ENCODE measurements at regions not wholly inside any gene's neighbourhood (a gene's known extent, or its start where the extent isn't known, plus 50 kb on each side); places are given as distances from the start of the nearest gene placed in this dataset.
A peak's percentile ranks its signal among the peaks of the same experiment; 100 is the strongest.

- no peak overlapping the region for H3K27ac Mint-ChIP-seq (ENCODE audit: unreplicated experiment)
- no peaks in the 10 kb centered on the region for H3K27me3 Mint-ChIP-seq (ENCODE audit: unreplicated experiment)
- no peak for DNase-seq (ENCODE audit: extremely low spot score, unreplicated experiment)
- H3K36me3 Mint-ChIP-seq (ENCODE audit: unreplicated experiment) = no peaks in the 10 kb centered on the region
- no peaks in the 10 kb centered on the region for H3K9me3 Mint-ChIP-seq (ENCODE audit: unreplicated experiment)
- no peak for TF ChIP-seq CTCF (IDR thresholded peaks at IDR 0.05)
- no peak overlapping the region for H3K4me3 Mint-ChIP-seq (ENCODE audit: unreplicated experiment)
- H3K4me1 Mint-ChIP-seq (ENCODE audit: unreplicated experiment) = peaks cover 45% of the 10 kb centered on the region
Measured at GRCh38 chr2:71790226-71791060, 337.1 kb downstream of the DYSF start.

- Mint-ChIP-seq H3K27ac (ENCODE audit: unreplicated experiment) (no peak overlapping the region), H3K4me3 (ENCODE audit: unreplicated experiment) (no peak overlapping the region), H3K36me3 (ENCODE audit: unreplicated experiment) (no peaks in the 10 kb centered on the region), H3K27me3 (ENCODE audit: unreplicated experiment) (no peaks in the 10 kb centered on the region), H3K4me1 (ENCODE audit: unreplicated experiment) (peaks cover 44% of the 10 kb centered on the region), H3K9me3 (ENCODE audit: unreplicated experiment) (no peaks in the 10 kb centered on the region)
- DNase-seq (ENCODE audit: extremely low spot score, unreplicated experiment) = peak; percentile 21
- TF ChIP-seq CTCF (IDR thresholded peaks at IDR 0.05) = no peak
Measured at GRCh38 chr2:71789556-71790204, 336.3 kb downstream of the DYSF start.

- H3K27ac Mint-ChIP-seq (ENCODE audit: unreplicated experiment) = no peak overlapping the region
- DNase-seq (ENCODE audit: extremely low spot score, unreplicated experiment) = peak; percentile 54
- H3K9me3 Mint-ChIP-seq (ENCODE audit: unreplicated experiment) = no peaks in the 10 kb centered on the region
- H3K4me3 Mint-ChIP-seq (ENCODE audit: unreplicated experiment) = no peak overlapping the region
- H3K27me3 Mint-ChIP-seq (ENCODE audit: unreplicated experiment) = no peaks in the 10 kb centered on the region
- H3K4me1 Mint-ChIP-seq (ENCODE audit: unreplicated experiment) = peaks cover 42% of the 10 kb centered on the region
- TF ChIP-seq CTCF (IDR thresholded peaks at IDR 0.05) = no peak
- no peaks in the 10 kb centered on the region for H3K36me3 Mint-ChIP-seq (ENCODE audit: unreplicated experiment)
Measured at GRCh38 chr2:71788601-71789240, 335.4 kb downstream of the DYSF start.

- Mint-ChIP-seq H3K27ac (ENCODE audit: unreplicated experiment) (no peak overlapping the region), H3K4me3 (ENCODE audit: unreplicated experiment) (no peak overlapping the region), H3K27me3 (ENCODE audit: unreplicated experiment) (no peaks in the 10 kb centered on the region), H3K36me3 (ENCODE audit: unreplicated experiment) (no peaks in the 10 kb centered on the region), H3K4me1 (ENCODE audit: unreplicated experiment) (peaks cover 42% of the 10 kb centered on the region), H3K9me3 (ENCODE audit: unreplicated experiment) (no peaks in the 10 kb centered on the region)
- TF ChIP-seq CTCF (IDR thresholded peaks at IDR 0.05) = no peak
- DNase-seq (ENCODE audit: extremely low spot score, unreplicated experiment) = peak; percentile 64
Measured at GRCh38 chr2:71788186-71788525, 334.8 kb downstream of the DYSF start.

All from osteocyte (in vitro differentiated cells).